ENCODE measurements at regions not wholly inside any gene's neighbourhood (a gene's known extent, or its start where the extent isn't known, plus 50 kb on each side); places are given as distances from the start of the nearest gene placed in this dataset.

GRCh38 chr16:85171004-85171758 is 58.9 kb upstream of the CIBAR2 start:
- TF ChIP-seq CTCF (IDR thresholded peaks at IDR 0.05; ENCODE audit: control insufficient read depth, insufficient read depth, low read depth, low read length, missing control alignments): no peak
- DNase-seq (ENCODE audit: low read depth): no peak
- H3K4me3 ChIP-seq (ENCODE audit: control insufficient read depth, low read depth, low read length): peak overlapping the region; percentile 64

DNA sequence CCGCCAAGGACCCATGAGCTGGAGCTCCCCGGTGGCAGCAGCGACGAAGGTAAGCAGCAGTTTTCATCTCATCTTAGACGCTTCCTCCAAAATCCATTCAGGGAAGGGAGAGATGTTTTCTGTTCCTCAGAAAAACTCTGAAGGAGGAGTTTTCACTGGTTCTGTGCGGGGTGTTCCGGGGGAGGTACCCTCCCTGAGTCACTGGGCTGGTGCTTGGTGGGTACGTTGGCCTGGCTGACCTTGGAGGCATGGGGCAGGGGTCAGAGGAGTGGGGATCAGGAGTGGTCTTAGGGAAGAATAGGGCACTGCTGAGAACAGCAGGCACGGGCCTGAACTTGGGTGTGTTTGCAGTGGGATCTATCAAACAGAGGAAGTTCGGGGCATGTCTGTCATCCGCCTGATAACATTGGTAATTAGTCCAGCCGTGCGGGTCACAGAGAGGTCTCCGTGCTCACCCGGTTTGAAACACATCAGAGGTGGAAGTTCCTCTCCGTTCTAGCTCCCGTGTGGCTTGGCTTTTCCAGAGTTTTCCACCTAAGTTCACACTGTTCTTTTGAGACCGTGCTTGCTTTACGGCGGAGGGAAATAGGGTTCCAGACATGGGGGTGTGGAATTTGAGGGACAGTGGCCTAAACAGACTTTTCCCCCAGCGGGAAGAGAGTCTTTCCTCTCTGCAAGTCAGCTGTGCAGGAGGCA is 59.6 kb upstream of the CIBAR2 start:
- H3K4me3 ChIP-seq (ENCODE audit: control insufficient read depth, low read depth, low read length): peak overlapping the region; percentile 64
- no peak for TF ChIP-seq CTCF (IDR thresholded peaks at IDR 0.05; ENCODE audit: control insufficient read depth, insufficient read depth, low read depth, low read length, missing control alignments)
- no peak for DNase-seq (ENCODE audit: low read depth)

GRCh38 chr16:85172455-85173145 is 60.3 kb upstream of the CIBAR2 start:
- DNase-seq (ENCODE audit: low read depth): no peak
- TF ChIP-seq CTCF (IDR thresholded peaks at IDR 0.05; ENCODE audit: control insufficient read depth, insufficient read depth, low read depth, low read length, missing control alignments): peak; percentile 42
- peak overlapping the region; percentile 64 for H3K4me3 ChIP-seq (ENCODE audit: control insufficient read depth, low read depth, low read length)

GRCh38 chr16:85173146-85173980 is 61.1 kb upstream of the CIBAR2 start:
- DNase-seq (ENCODE audit: low read depth): peak; percentile 79
- H3K4me3 ChIP-seq (ENCODE audit: control insufficient read depth, low read depth, low read length): peak overlapping the region; percentile 64
- TF ChIP-seq CTCF (IDR thresholded peaks at IDR 0.05; ENCODE audit: control insufficient read depth, insufficient read depth, low read depth, low read length, missing control alignments): peak; percentile 27

DNA sequence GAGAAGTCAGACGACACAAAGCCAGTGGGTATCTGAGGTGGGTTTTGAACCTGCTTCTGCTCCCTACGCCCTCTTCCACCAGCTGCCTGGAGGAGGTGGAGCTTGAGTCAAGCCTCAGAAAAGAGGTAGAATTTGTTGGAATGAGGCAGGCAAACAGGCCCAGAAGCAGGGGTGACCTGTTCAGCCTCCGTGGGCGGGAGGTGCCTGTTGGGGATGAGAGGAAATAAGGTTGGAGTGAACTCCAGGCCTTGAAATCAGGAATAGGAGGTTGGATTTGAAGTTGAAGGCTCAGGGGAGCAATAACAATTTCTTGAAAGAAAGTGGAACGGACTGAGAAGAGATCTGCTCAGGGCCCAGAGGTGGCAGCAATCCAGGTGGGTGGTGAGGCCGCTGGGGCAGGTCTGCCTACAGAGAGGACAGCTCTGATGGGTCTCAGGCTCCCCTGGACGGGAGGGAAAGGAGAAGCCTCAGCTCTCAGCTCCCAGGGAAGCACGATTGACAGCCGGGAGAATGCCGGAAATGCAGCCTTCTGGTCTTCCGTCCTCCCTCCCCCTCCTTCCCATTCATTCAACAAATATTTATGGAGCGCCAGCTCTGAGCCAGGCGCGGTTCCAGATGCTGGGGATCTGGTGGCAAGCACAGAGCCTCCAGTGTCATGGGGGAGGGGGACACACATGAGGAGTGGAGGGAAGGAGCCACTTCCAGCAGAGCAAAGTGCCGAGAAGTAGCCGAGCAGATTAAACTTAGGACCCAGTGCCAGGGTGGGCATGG is 61.9 kb upstream of the CIBAR2 start:
- no peak for DNase-seq (ENCODE audit: low read depth)
- peak overlapping the region; percentile 26 for H3K4me3 ChIP-seq (ENCODE audit: control insufficient read depth, low read depth, low read length)
- no peak for TF ChIP-seq CTCF (IDR thresholded peaks at IDR 0.05; ENCODE audit: control insufficient read depth, insufficient read depth, low read depth, low read length, missing control alignments)
